C4-2B (cell line): ENCODE measurements at regions not wholly inside any gene's neighbourhood (a gene's known extent, or its start where the extent isn't known, plus 50 kb on each side); places are given as distances from the start of the nearest gene placed in this dataset.

ENCODE experiments used
- H3K27ac ChIP-seq: fragments of 450-650 bp; 2 replicates; pipeline ENCODE4 v1.5.1; 2017
- CTCF ChIP-seq: fragments of 450-650 bp; conservative IDR thresholded peaks from 2 replicates; pipeline ENCODE4 v1.5.1; 2017; ENCODE audit warnings: mild to moderate bottlenecking
- ZFX ChIP-seq: fragments of 450-650 bp; IDR thresholded peaks from 2 replicates; pipeline ENCODE4 v1.6.1; 2017

GRCh38 chr1:191865479-191865878, 292.8 kb upstream of the RGS18 start:
- TF ChIP-seq CTCF, result no peak
- no peak for TF ChIP-seq ZFX
- no peak overlapping the region for H3K27ac ChIP-seq

- no peak for TF ChIP-seq ZFX
- no peak for TF ChIP-seq CTCF
- no peak overlapping the region for H3K27ac ChIP-seq
Observed at GRCh38 chr1:191866155-191866554, 292.1 kb upstream of the RGS18 start.

GRCh38 chr1:191869790-191870312, 288.4 kb upstream of the RGS18 start:
- TF ChIP-seq ZFX (no peak), CTCF (no peak)
- H3K27ac ChIP-seq, result no peak overlapping the region

GRCh38 chr1:191870490-191870889, 287.8 kb upstream of the RGS18 start:
- H3K27ac ChIP-seq, result no peak overlapping the region
- TF ChIP-seq ZFX (no peak), CTCF (no peak)

- no peak overlapping the region for H3K27ac ChIP-seq
Observed at GRCh38 chr1:191875994-191876393, 282.3 kb upstream of the RGS18 start.

GRCh38 chr1:191876631-191877030, 281.6 kb upstream of the RGS18 start:
- TF ChIP-seq CTCF (no peak), ZFX (no peak)
- no peak overlapping the region for H3K27ac ChIP-seq

More at GRCh38 chr1:191875994-191876393, 282.3 kb upstream of the RGS18 start:
- TF ChIP-seq ZFX (no peak), CTCF (no peak)

- TF ChIP-seq ZFX (no peak), CTCF (no peak)
- no peak overlapping the region for H3K27ac ChIP-seq
Observed at GRCh38 chr1:191882870-191883269, 275.4 kb upstream of the RGS18 start.
